GM12874 (cell line): ENCODE measurements at regions not wholly inside any gene's neighbourhood (a gene's known extent, or its start where the extent isn't known, plus 50 kb on each side); places are given as distances from the start of the nearest gene placed in this dataset.

Source experiments
- TF ChIP-seq, protein P1 (sequence below): IDR thresholded peaks from 2 replicates; pipeline ENCODE4 v1.5.1; 2011; ENCODE audit warnings: low read depth, mild to moderate bottlenecking, control low read depth, low read length, moderate library complexity; ENCODE audit not compliant: insufficient read depth

- TF ChIP-seq, protein P1, sequence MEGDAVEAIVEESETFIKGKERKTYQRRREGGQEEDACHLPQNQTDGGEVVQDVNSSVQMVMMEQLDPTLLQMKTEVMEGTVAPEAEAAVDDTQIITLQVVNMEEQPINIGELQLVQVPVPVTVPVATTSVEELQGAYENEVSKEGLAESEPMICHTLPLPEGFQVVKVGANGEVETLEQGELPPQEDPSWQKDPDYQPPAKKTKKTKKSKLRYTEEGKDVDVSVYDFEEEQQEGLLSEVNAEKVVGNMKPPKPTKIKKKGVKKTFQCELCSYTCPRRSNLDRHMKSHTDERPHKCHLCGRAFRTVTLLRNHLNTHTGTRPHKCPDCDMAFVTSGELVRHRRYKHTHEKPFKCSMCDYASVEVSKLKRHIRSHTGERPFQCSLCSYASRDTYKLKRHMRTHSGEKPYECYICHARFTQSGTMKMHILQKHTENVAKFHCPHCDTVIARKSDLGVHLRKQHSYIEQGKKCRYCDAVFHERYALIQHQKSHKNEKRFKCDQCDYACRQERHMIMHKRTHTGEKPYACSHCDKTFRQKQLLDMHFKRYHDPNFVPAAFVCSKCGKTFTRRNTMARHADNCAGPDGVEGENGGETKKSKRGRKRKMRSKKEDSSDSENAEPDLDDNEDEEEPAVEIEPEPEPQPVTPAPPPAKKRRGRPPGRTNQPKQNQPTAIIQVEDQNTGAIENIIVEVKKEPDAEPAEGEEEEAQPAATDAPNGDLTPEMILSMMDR: no peak
Observed at GRCh38 chr15:62946940-62947339, 95.6 kb upstream of the TPM1 start.

DNA sequence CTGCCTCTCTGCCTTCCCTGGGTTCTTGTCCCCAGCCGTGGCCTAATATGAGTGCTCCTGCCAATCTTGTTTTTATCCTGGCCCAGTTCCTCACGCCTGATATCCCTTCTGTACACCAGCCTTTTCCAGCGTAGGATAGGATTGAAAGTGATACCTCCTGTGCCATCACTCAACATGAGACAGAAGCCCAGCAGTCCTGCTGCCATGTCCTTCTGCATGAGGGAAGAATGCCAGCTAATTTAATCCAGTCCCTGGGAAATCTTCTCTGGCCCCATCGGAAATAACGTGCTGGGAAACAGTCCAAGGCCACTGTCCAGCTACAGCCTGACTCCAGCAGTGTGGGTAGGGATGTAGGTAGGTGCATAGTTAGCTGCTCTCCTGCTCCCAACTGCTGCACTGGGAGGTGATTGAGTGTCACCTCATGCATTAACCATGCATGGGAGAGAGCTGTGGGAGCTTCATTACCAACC lies 92.0 kb upstream of the TPM1 start:
- TF ChIP-seq, protein P1: no peak

DNA sequence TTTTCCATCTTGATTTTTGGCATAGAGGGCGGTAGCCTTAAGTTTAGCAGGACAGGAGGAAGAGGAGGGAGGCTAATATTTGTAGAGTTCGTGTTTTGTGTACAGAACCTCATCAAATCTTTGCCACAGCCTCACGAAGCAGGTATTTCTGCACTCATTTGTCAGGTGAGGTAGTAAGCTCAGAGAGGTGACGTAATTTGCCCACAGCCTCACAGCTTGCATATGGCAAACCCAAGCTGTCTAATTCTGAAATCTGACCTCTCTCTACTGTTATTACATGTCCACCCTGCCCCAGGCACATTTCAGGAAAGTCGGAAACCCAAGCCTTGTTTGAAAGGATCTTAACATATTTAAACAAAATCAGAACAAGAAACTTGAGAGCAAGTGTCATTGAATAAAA lies 91.1 kb upstream of the TPM1 start:
- TF ChIP-seq, protein P1: no peak

DNA sequence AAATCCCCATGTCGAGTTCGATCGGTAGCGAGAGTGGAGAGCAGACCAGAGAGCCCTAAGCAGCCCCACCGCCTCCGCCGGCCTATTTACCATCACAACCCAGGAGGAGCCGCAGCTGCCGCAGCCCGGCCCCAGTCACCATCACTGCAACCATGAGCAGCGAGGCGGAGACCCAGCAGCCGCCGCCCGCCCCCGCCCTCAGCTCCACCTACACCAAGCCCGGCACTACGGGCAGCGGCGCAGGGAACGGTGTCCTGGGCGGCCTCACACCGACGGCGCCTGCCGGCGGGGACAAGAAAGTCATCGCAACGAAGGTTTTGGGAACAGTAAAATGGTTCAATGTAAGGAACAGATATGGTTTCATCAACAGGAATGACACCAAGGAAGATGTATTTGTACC lies 89.5 kb upstream of the TPM1 start:
- TF ChIP-seq, protein P1: no peak

GRCh38 chr15:62953496-62954045 lies 89.0 kb upstream of the TPM1 start:
- TF ChIP-seq, protein P1: no peak

GRCh38 chr15:62957130-62957529 lies 85.4 kb upstream of the TPM1 start:
- TF ChIP-seq, protein P1: no peak

- TF ChIP-seq, protein P1: no peak
Observed at GRCh38 chr15:62958528-62959363, 83.8 kb upstream of the TPM1 start.
